HK-2 (cell line): ENCODE measurements at regions not wholly inside any gene's neighbourhood (a gene's known extent, or its start where the extent isn't known, plus 50 kb on each side); places are given as distances from the start of the nearest gene placed in this dataset.

ENCODE experiments used
- DNase-seq: peaks from one replicate; pipeline ENCODE4 v3.0.0-alpha.2; 2018; ENCODE audit not compliant: unreplicated experiment

GRCh38 chr6:156057869-156058268 lies 602.2 kb upstream of the NOX3 start:
- no peak for DNase-seq

- DNase-seq: no peak
These were observed 600.4 kb upstream of the NOX3 start for GRCh38 chr6:156056085-156056484.

- no peak for DNase-seq
These were observed 598.0 kb upstream of the NOX3 start for GRCh38 chr6:156053626-156054025.

GRCh38 chr6:156046841-156047449 lies 591.3 kb upstream of the NOX3 start:
- no peak for DNase-seq

GRCh38 chr6:156046268-156046665 lies 590.6 kb upstream of the NOX3 start:
- no peak for DNase-seq

GRCh38 chr6:156045401-156046267 lies 590.0 kb upstream of the NOX3 start:
- no peak for DNase-seq

- no peak for DNase-seq
These were observed 578.0 kb upstream of the NOX3 start for GRCh38 chr6:156033598-156033997.

GRCh38 chr6:156031516-156031915 lies 575.9 kb upstream of the NOX3 start:
- no peak for DNase-seq

- no peak for DNase-seq
These were observed 574.4 kb upstream of the NOX3 start for GRCh38 chr6:156030053-156030452.

GRCh38 chr6:156029286-156029985 lies 573.8 kb upstream of the NOX3 start:
- DNase-seq: no peak

GRCh38 chr6:156028335-156029131 lies 572.9 kb upstream of the NOX3 start:
- DNase-seq: no peak

- DNase-seq: no peak
These were observed 571.6 kb upstream of the NOX3 start for GRCh38 chr6:156027248-156027626.

- no peak for DNase-seq
These were observed 571.0 kb upstream of the NOX3 start for GRCh38 chr6:156026486-156027247.

- DNase-seq: no peak
These were observed 568.7 kb upstream of the NOX3 start for GRCh38 chr6:156024339-156024738.

- DNase-seq: no peak
These were observed 566.2 kb upstream of the NOX3 start for GRCh38 chr6:156021746-156022396.

- DNase-seq: no peak
These were observed 562.2 kb upstream of the NOX3 start for GRCh38 chr6:156017838-156018237.

- no peak for DNase-seq
These were observed 560.7 kb upstream of the NOX3 start for GRCh38 chr6:156016186-156016976.

GRCh38 chr6:156013155-156013554 lies 557.5 kb upstream of the NOX3 start:
- DNase-seq: no peak

- no peak for DNase-seq
These were observed 554.0 kb upstream of the NOX3 start for GRCh38 chr6:156009656-156010055.

- DNase-seq: no peak
These were observed 549.2 kb upstream of the NOX3 start for GRCh38 chr6:156004796-156005195.
